H1 (cell line): ENCODE measurements at regions not wholly inside any gene's neighbourhood (a gene's known extent, or its start where the extent isn't known, plus 50 kb on each side); places are given as distances from the start of the nearest gene placed in this dataset.

Experiments
- BCL11A ChIP-seq, 2 experiments: IDR thresholded peaks; one replicate each; pipeline ENCODE4 v1.6.1; 2011; ENCODE audit warnings: low read depth in 2 of 2, low read length in 2 of 2, mild to moderate bottlenecking in 2 of 2
- CREB1 ChIP-seq: IDR thresholded peaks from 2 replicates; pipeline ENCODE4 v1.6.1; 2012; ENCODE audit warnings: inconsistent platforms
- GABPA ChIP-seq: IDR thresholded peaks from 2 replicates; pipeline ENCODE4 v1.6.1; 2011; ENCODE audit warnings: mild to moderate bottlenecking, low read length, moderate library complexity, borderline replicate concordance; ENCODE audit not compliant: insufficient read depth
- HDAC6 ChIP-seq: IDR thresholded peaks from one replicate; pipeline ENCODE4 v1.7.1; 2012; ENCODE audit warnings: low read depth, mild to moderate bottlenecking, inconsistent platforms, low read length, moderate library complexity
- NRF1 ChIP-seq: IDR thresholded peaks from 2 replicates; pipeline ENCODE4 v1.6.1; 2011; ENCODE audit warnings: mild to moderate bottlenecking, low read depth, low read length, improper control_type of control experiment
- SIX5 ChIP-seq: IDR thresholded peaks from 2 replicates; pipeline ENCODE4 v1.6.1; 2011; ENCODE audit warnings: mild to moderate bottlenecking, low read depth, low read length
- TF ChIP-seq, protein P1 (sequence below): IDR thresholded peaks from 2 replicates; pipeline ENCODE4 v1.6.1; 2011; ENCODE audit warnings: low read depth, mild to moderate bottlenecking, low read length; ENCODE audit not compliant: insufficient read depth
- TF ChIP-seq, protein P2 (sequence below): IDR thresholded peaks from 2 replicates; pipeline ENCODE4 v1.6.1; 2012; ENCODE audit warnings: low read length, inconsistent platforms

DNA sequence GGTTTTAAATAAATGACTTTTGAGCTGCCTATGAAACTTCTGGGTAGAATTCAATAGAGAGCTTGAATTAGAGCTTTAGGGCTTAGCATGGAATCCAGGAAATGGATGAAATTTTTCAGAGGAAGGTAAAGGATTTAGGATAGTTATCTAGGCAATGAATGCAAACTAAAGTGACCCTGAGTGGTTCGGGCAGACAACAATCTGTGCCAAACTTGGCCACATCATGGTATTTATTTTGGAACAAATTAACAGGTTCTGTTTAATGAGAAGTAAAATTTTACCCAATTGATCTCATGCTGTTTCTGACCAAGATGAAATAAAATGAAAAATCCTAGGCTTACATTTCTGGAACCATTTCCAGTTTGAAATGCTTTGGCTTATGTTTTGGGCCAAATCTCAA lies 934.4 kb downstream of the MAT2B start (continued):
- TF ChIP-seq HDAC6 (no peak), SIX5 (no peak), NRF1 (no peak), GABPA (no peak), BCL11A (IDR thresholded peaks at IDR 0.05; ENCODE audit: low read depth in 2 of 2, low read length in 2 of 2) (no peak), CREB1 (no peak)
- TF ChIP-seq, protein P1, sequence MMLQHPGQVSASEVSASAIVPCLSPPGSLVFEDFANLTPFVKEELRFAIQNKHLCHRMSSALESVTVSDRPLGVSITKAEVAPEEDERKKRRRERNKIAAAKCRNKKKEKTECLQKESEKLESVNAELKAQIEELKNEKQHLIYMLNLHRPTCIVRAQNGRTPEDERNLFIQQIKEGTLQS = no peak
- TF ChIP-seq, protein P2, sequence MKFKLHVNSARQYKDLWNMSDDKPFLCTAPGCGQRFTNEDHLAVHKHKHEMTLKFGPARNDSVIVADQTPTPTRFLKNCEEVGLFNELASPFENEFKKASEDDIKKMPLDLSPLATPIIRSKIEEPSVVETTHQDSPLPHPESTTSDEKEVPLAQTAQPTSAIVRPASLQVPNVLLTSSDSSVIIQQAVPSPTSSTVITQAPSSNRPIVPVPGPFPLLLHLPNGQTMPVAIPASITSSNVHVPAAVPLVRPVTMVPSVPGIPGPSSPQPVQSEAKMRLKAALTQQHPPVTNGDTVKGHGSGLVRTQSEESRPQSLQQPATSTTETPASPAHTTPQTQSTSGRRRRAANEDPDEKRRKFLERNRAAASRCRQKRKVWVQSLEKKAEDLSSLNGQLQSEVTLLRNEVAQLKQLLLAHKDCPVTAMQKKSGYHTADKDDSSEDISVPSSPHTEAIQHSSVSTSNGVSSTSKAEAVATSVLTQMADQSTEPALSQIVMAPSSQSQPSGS = no peak
